HG02970 (cell line): ENCODE measurements at regions not wholly inside any gene's neighbourhood (a gene's known extent, or its start where the extent isn't known, plus 50 kb on each side); places are given as distances from the start of the nearest gene placed in this dataset.
"Not testable (repeated sequence)": the region's sequence is repeated elsewhere in the genome, so short reads cannot be mapped to it uniquely, and the experiment has no call there.

Source experiments
- ATAC-seq: cut with Tn5 transposase; IDR thresholded peaks from one replicate; pipeline ENCODE4 v1.9.1; 2021; ENCODE audit warnings: mild to moderate bottlenecking, moderate library complexity, moderate number of reproducible peaks; ENCODE audit not compliant: unreplicated experiment, low FRiP score

DNA sequence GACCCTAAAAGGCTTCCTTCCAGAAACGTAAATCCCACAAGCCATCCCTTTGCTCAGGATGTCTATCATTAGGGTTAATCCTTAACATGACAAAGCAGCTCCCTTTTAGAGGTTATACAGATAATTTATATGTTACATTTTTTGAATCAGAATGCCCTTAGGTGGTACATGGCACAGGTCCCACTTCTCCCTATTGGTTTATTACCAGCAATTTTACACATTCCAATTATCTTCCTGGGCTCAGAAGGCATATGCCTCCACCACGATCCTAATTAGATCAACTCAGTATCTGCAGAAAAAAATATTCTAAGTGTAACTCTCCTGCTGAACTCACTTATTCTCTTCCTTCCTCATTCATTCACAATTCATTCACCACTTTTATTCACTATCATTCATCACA, 507.0 kb upstream of the MAP2 start:
- no peak for ATAC-seq

DNA sequence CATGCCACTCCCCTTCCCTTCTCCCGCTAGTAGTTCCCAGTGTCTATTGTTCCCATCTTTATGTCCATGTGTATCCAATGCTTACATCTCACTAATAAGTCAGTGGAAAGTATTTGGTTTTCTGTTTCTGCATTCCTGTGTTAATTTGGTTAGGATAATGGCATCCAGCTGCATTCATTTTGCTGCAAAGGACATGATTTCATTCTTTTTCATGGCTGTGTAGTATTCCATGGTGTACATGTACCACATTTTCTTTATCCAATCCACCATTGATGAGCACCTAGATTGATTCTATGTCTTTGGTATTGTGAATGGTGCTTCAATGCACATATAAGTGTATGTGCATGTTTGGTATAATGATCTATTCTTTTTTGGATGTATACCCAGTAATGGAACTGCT, 502.5 kb upstream of the MAP2 start:
- not testable (repeated sequence) for ATAC-seq

GRCh38 chr2:208927867-208928266, 496.0 kb upstream of the MAP2 start:
- no peak for ATAC-seq

DNA sequence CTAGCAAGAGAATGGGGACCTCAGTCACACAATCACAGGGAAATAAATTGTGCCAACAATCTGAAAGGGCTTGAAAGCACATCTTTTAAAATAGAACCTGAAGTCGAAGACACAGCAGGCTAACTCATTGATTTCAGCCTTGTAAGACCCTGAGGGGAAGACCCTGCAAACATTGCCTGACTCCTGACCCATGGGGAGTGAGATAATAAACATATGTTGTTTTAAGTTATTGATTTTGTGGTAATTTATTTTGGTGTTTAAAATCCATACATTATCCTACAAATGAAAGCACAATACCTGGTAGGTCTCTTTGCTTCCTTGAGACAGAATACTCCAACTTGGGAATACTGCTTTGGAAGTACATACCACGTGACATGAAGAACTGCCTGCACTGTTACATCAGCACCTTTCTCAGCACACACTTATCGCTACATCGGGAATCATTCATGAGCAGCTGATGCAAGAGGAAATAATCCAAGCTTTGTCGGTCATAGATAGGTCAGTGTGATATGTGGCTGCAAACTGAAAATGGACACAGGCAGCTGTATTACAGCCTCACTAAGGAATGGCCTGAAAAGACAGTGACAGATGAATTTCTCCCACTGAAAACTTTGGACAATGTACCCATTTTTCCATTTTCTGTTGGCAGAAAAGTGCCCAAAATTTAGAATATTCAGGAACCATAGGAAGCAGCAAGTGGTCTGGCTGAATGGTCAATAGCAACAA, 494.5 kb upstream of the MAP2 start:
- no peak for ATAC-seq

- ATAC-seq, result no peak
Measured at GRCh38 chr2:208929894-208930427, 493.9 kb upstream of the MAP2 start.

DNA sequence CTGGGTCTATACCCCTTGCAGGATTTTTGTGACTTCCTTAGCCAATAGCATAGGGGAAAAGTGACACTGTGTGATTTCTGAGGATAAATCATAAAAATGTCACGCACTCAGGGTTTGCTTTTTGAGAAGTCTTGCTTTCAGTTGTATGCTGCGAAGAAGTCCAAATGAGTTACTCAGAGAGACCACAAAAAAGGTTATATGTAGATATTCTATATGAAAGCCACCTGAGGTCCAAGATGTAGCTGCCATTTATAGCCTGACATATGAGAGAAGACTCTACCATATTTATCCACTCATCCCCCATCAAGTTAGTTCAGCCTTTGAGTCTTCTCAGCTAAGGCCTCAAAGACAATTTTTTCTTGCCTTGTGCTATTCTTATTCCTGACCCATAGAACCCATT, 488.3 kb upstream of the MAP2 start:
- no peak for ATAC-seq

DNA sequence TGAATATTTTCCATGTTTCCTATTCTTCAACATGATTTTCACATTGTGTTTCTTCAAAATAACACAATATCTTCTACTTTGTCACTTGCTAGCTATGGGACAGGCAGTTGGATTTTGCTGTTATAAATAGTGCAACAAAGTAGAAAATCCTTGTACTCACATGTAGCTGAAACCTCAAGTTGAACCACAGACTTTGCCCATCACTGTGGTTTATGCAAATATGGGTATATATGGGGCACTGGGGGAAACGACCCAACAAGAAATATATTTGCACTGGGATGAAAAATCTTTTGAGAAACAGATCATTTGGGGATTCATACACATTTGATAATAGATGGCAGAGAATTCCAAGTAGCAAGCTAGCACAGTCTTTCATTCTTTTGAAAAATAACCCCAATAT, 486.3 kb upstream of the MAP2 start:
- ATAC-seq, result no peak

DNA sequence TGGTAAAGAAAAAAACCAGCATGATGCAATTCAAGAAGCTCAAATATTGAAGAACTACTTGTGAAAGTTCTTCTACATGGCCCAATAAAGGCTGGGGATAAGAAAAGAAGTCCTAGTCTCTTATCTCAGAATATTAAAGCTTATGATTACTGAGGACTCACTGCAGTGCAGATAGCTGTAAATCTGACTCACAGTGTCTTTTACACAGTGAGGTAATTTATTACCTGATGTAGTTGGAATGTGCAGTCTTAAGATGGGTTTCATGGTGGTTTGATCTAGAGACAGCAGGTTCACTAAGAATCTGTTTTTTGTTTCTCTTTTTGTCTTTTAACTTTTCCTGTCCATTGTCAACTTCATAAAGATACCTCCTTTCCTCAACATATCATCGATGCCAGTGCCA, 484.0 kb upstream of the MAP2 start:
- no peak for ATAC-seq

- ATAC-seq, result no peak
Measured at GRCh38 chr2:208945719-208946256, 478.1 kb upstream of the MAP2 start.

DNA sequence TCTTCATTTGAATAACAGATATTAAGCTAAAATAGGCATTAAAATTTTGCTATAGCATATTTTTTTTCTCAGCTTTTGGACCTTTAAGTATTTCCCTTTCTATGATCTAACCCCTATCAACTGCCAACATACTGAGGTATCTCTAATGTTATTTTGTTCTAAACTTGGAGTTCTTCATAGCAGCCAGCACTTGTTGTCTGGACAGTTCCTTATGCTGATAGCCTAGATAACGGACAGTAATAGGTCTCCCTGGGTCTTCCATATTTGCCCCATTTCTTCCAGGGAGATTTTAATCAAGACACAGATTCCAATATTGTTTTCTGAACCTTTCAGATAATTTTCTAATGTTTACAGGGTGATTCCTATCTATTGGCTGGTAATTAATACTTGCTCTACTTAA, 475.8 kb upstream of the MAP2 start:
- ATAC-seq, result no peak

DNA sequence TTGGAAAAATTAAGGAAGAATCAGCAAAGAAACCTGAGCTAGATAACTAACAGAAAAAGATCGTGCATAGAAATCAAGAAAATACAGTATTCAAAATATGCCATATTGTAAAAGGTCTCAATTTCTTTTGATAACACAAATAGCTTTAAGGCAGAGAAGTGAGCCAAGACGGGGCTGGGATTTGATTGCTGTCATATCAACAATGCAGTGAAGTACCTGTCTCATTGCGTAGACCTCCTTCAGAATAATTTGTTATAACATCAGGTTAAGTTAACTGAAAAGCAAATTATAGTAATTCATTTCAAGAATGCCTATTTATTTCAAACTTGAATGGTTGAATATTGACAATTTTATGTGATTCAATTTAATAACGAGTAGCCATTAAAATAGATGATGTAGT, 453.8 kb upstream of the MAP2 start:
- ATAC-seq, result no peak

DNA sequence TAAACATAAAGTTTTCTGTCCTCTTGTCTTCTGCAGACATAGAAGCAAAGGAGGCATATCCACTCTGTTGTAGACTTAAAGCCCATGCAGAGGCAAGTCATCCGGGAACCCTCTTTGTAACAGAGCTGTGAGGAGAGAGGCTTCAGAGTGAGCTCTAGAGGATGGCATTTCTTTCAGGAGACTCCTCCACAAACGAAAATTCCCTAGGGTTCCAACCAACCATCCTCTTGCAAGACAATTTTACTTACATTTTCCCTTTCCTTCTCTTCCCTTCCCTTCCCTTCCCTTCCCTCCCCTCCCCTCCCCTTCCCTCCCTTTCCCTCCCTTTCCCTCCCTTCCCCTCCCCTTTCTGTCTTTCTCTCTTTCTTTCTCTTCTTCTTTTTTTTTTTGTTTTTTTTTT, 446.3 kb upstream of the MAP2 start:
- no peak for ATAC-seq

GRCh38 chr2:208978946-208979345, 444.9 kb upstream of the MAP2 start:
- no peak for ATAC-seq

DNA sequence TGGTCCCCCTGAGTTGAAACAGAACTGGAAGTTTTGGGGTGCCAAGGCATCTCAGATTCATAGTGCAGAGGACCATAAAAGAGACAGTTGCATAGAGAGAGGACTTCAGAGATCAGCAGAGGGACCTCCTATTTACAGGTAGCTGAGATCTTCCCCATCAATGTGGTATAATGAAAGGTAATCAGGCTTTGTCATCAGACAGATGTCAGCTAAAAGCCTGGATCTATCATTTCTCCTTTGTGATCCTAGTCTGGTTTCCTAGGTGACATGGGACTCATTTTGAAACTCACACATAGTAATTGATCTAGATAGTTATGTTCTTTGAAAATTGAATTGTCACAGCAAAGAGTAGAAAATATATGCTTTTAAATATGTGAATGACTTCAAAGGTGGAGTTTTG, 443.5 kb upstream of the MAP2 start:
- ATAC-seq, result no peak

GRCh38 chr2:208982831-208983230, 441.0 kb upstream of the MAP2 start:
- ATAC-seq, result no peak

DNA sequence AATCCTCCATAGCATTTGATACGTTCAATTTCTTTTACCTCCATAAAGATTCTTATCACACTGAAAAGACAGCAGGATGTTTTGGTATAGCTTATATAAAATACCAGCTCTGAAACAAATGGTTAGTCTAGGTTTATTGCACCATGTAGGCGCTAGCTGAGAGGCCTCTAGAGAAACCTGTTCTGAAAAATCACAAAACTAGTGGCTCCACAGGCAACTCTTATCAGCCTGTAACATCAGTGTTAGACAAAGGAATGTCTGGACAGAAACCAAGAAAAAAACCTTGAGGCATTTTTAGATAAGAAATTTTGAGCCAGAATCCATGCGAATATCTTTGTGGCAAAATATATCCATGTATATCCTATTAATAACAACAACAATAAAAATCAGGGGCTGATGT, 440.4 kb upstream of the MAP2 start:
- ATAC-seq, result no peak

DNA sequence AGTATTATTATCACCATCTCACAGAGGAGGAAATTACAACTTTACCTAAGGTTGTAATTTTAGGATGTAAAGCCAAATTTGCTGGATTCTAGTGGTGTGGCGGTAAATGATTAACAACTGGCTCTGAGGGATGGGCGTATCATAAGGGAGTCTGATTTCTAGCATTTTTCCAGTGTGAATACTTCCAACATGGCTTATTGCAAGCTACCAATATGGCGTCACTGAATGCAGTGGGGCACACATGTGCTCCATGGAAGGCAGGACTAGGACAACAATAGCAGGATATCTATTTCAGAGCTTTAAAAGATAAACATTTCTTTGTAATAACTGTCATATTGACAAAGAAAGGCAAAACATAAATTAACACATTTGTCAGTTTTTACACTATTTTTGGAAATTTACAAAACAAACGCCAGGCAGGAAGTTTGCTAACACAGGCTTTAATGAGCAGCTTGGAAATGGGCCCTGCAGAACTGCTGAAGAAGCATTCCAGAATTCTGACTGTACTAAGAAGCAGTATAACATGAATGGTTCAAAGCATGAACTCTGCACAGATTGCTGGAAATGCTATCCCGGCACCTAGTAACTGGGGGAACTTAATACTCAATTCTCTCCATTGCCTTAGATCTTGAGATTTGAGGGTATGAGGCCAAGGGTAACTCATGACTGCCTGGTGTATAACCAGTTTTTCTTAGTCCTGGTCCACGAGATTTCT, 439.3 kb upstream of the MAP2 start:
- no peak for ATAC-seq

GRCh38 chr2:208985644-208986043, 438.2 kb upstream of the MAP2 start:
- ATAC-seq, result no peak

GRCh38 chr2:208990716-208991115, 433.1 kb upstream of the MAP2 start:
- ATAC-seq, result no peak

DNA sequence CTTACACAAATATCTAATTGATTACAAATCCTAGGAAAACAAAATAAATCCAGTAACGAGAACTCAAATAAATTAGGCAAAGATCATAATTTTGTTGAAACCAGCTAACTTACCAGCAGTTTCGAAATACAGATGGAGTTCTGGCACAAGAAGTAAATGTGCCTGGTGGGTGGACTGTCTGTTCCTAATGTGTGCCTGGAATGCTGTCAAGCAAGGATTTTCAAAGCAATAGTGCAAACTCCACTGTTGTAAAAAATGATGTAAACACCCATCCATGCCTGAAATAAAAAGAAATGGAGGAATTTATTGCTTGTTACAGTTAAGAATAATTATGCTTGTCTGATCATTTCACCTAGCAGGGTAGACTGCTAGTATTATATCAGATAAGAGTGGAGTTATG, 423.9 kb upstream of the MAP2 start:
- no peak for ATAC-seq

GRCh38 chr2:209002054-209002453, 421.8 kb upstream of the MAP2 start:
- ATAC-seq, result no peak

DNA sequence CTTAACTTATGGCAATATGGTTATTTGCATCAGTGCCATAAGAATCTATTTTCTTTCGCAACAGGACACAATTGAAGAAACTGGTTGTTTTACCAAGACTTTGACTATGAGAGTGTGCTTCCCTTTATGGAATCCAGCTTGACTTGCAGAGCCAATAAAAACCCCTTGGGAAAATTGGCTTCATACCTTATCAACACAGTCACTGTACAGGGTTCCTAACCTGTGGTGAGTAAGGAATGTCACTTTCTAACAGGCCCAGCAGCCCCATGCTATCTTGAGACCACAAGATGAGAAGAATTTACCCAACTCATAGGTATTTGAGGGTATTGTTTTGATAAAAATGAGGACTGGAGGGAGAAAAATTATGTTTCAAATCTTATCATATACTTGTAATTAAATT, 418.5 kb upstream of the MAP2 start:
- no peak for ATAC-seq
